ENCODE measurements at regions not wholly inside any gene's neighbourhood (a gene's known extent, or its start where the extent isn't known, plus 50 kb on each side); places are given as distances from the start of the nearest gene placed in this dataset.

DNA sequence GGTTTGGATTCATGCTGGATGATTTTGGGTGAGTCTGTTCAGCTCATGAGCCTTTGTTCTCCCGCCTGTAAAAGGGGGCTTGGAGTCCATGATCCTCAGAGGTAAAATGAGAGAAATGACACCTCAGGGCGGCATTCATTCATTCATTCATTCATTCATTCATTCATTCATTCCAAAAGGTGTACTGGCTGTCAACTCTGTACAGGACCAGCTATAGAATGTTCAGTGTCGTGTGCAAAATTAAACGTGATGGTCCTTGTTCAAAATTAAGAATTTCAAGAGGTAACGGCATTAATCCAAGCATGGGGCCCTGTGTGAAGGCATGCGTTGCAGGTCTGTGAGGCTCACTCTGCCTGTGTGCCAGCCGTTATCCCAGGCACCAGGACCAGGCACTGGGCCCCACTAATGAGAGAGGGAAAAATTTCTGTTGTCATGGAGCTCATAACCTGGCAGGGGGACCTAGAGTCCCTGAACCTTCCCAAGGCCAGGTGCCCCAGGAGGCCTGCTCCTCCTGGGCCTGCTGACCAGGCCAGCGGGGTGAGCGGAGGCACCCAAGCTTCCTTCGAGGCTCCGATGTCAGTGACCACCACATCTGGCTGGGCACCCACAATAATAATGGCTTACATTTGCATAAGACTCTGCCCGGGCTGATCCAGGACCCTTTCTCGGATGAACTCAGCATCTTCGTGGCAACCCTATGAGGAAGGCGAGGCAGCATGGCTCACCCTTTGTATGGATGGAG, 53.2 kb downstream of the CEBPB start:
- no peak for TF ChIP-seq ZNF274 (IDR thresholded peaks at IDR 0.05; ENCODE audit: low read depth, low read length)
- TF ChIP-seq YY1 (IDR thresholded peaks at IDR 0.05; ENCODE audit: insufficient read depth, insufficient read length), result no peak
- no peak for TF ChIP-seq SUZ12 (IDR thresholded peaks at IDR 0.05; ENCODE audit: extremely low read depth, insufficient read depth, insufficient read length)

Data from NT2/D1 (cell line).